NCI-H2171 (cell line): ENCODE measurements at regions not wholly inside any gene's neighbourhood (a gene's known extent, or its start where the extent isn't known, plus 50 kb on each side); places are given as distances from the start of the nearest gene placed in this dataset.

Experiments
- DNase-seq: peaks from one replicate; lab custom pipeline; 2025; lab: John Stamatoyannopoulos, UW

GRCh38 chr1:87437663-87438295, 109.1 kb downstream of the LMO4 start:
- DNase-seq: no peak

GRCh38 chr1:87439821-87440220, 111.1 kb downstream of the LMO4 start:
- no peak for DNase-seq

- DNase-seq: no peak
Measured at GRCh38 chr1:87449348-87449963, 120.8 kb downstream of the LMO4 start.

- DNase-seq: no peak
Measured at GRCh38 chr1:87450136-87450535, 121.5 kb downstream of the LMO4 start.

- DNase-seq: no peak
Measured at GRCh38 chr1:87450615-87451209, 122.0 kb downstream of the LMO4 start.

GRCh38 chr1:87451229-87451920, 122.7 kb downstream of the LMO4 start:
- DNase-seq: no peak

GRCh38 chr1:87452648-87453047, 124.0 kb downstream of the LMO4 start:
- DNase-seq: no peak

- DNase-seq: no peak
Measured at GRCh38 chr1:87457408-87457807, 128.7 kb downstream of the LMO4 start.

- DNase-seq: no peak
Measured at GRCh38 chr1:87462894-87463293, 134.2 kb downstream of the LMO4 start.

- DNase-seq: no peak
Measured at GRCh38 chr1:87464022-87464490, 135.4 kb downstream of the LMO4 start.

GRCh38 chr1:87466621-87467020, 137.9 kb downstream of the LMO4 start:
- no peak for DNase-seq

- no peak for DNase-seq
Measured at GRCh38 chr1:87472716-87473115, 144.0 kb downstream of the LMO4 start.

GRCh38 chr1:87473203-87473661, 144.6 kb downstream of the LMO4 start:
- DNase-seq: no peak

- DNase-seq: no peak
Measured at GRCh38 chr1:87474098-87474497, 145.4 kb downstream of the LMO4 start.

GRCh38 chr1:87478231-87478630, 149.6 kb downstream of the LMO4 start:
- no peak for DNase-seq

GRCh38 chr1:87495147-87495546, 166.5 kb downstream of the LMO4 start:
- DNase-seq: no peak

GRCh38 chr1:87495870-87496269, 167.2 kb downstream of the LMO4 start:
- DNase-seq: no peak

- DNase-seq: no peak
Measured at GRCh38 chr1:87497380-87498203, 168.9 kb downstream of the LMO4 start.

- no peak for DNase-seq
Measured at GRCh38 chr1:87501738-87502137, 173.1 kb downstream of the LMO4 start.

- DNase-seq: no peak
Measured at GRCh38 chr1:87505391-87505983, 176.8 kb downstream of the LMO4 start.

- no peak for DNase-seq
Measured at GRCh38 chr1:87506147-87506546, 177.5 kb downstream of the LMO4 start.
